Smooth muscle cell (in vitro differentiated cells): ENCODE measurements at regions not wholly inside any gene's neighbourhood (a gene's known extent, or its start where the extent isn't known, plus 50 kb on each side); places are given as distances from the start of the nearest gene placed in this dataset.
A peak's percentile ranks its signal among the peaks of the same experiment; 100 is the strongest.

ENCODE experiments used
- DNase-seq: peaks from one replicate; lab custom pipeline; 2025; ENCODE audit not compliant: unreplicated experiment; lab: John Stamatoyannopoulos, UW
- H2AFZ ChIP-seq: fragments of 200-600 bp; sonication (generic); 2 replicates; pipeline ENCODE4 v1.6.0; 2016; ENCODE audit warnings: antibody characterized with exemption, low read depth, mild to moderate bottlenecking
- H3F3A ChIP-seq: fragments of 200-600 bp; sonication (generic); 2 replicates; pipeline ENCODE4 v1.6.0; 2017; ENCODE audit warnings: antibody characterized with exemption, low read depth
- H3K27ac ChIP-seq: fragments of 200-600 bp; sonication (generic); 2 replicates; pipeline ENCODE4 v1.5.1; 2016; ENCODE audit warnings: low read depth, mild to moderate bottlenecking
- H3K27me3 ChIP-seq: fragments of 200-600 bp; sonication (generic); 2 replicates; pipeline ENCODE4 v1.6.1; 2016; ENCODE audit warnings: low read depth, mild to moderate bottlenecking
- H3K36me3 ChIP-seq: fragments of 200-600 bp; sonication (generic); 2 replicates; pipeline ENCODE4 v1.5.1; 2016; ENCODE audit warnings: low read depth
- H3K4me1 ChIP-seq: fragments of 200-600 bp; sonication (generic); 2 replicates; pipeline ENCODE4 v1.5.1; 2016; ENCODE audit warnings: low read depth
- H3K4me2 ChIP-seq: fragments of 200-600 bp; sonication (generic); 2 replicates; pipeline ENCODE4 v1.6.0; 2016; ENCODE audit warnings: mild to moderate bottlenecking
- H3K4me3 ChIP-seq: fragments of 200-600 bp; sonication (generic); 2 replicates; pipeline ENCODE4 v1.5.1; 2016; ENCODE audit warnings: mild to moderate bottlenecking
- H3K79me2 ChIP-seq: fragments of 200-600 bp; sonication (generic); 2 replicates; pipeline ENCODE4 v1.6.0; 2016; ENCODE audit warnings: low read depth, mild to moderate bottlenecking
- H3K9ac ChIP-seq: fragments of 200-600 bp; sonication (generic); 2 replicates; pipeline ENCODE4 v1.6.0; 2016; ENCODE audit warnings: low read depth
- H3K9me3 ChIP-seq: fragments of 200-600 bp; sonication (generic); replicated peaks from 2 replicates; pipeline ENCODE4 v1.5.1; 2016; ENCODE audit warnings: low read depth
- H4K20me1 ChIP-seq: fragments of 200-600 bp; sonication (generic); 2 replicates; pipeline ENCODE4 v1.6.0; 2016; ENCODE audit warnings: low read depth
- WGBS: methylation state at CpG from one replicate; pipeline ENCODE4 v1.1.7; 2016; ENCODE audit warnings: low lambda C conversion rate; 5-methylcytosine and 5-hydroxymethylcytosine counted together
- TF ChIP-seq, protein P1 (sequence below): fragments of 200-600 bp; sonication (generic); IDR thresholded peaks from 2 replicates; pipeline ENCODE4 v1.5.1; 2017; ENCODE audit warnings: borderline replicate concordance, mild to moderate bottlenecking, antibody characterized with exemption; ENCODE audit not compliant: insufficient read depth, poor library complexity, severe bottlenecking

DNA sequence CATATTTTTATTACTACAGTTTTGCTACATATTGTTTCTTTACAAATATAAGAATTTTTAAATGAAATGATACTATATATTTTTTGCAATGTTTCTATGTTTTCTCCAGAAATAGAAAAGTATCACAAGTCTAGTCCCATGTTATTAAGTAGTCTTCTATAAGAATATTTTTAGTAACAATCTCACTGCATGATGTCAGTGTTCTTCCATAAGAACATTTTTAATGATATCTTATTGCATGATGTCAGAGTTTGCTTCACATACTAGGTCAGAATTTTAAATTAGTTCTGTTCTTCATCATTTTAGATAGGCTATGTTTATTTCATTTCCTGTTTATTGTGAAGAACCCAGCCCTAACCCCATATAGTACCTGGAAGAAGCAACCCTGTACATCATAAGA lies 265.3 kb upstream of the IL12A start:
- no peaks in the 10 kb centered on the region for H3K79me2 ChIP-seq
- H4K20me1 ChIP-seq = no peaks in the 10 kb centered on the region
- no peak for DNase-seq
- H3F3A ChIP-seq = no peaks in the 10 kb centered on the region
- no peak overlapping the region for H3K27ac ChIP-seq
- H2AFZ ChIP-seq = no peak overlapping the region
- H3K36me3 ChIP-seq = no peaks in the 10 kb centered on the region
- peaks cover 7% of the 10 kb centered on the region for H3K4me1 ChIP-seq
- H3K9ac ChIP-seq = no peak overlapping the region
- H3K27me3 ChIP-seq = no peaks in the 10 kb centered on the region
- H3K4me3 ChIP-seq = no peak overlapping the region
- no peak overlapping the region for H3K4me2 ChIP-seq
- TF ChIP-seq, protein P1, sequence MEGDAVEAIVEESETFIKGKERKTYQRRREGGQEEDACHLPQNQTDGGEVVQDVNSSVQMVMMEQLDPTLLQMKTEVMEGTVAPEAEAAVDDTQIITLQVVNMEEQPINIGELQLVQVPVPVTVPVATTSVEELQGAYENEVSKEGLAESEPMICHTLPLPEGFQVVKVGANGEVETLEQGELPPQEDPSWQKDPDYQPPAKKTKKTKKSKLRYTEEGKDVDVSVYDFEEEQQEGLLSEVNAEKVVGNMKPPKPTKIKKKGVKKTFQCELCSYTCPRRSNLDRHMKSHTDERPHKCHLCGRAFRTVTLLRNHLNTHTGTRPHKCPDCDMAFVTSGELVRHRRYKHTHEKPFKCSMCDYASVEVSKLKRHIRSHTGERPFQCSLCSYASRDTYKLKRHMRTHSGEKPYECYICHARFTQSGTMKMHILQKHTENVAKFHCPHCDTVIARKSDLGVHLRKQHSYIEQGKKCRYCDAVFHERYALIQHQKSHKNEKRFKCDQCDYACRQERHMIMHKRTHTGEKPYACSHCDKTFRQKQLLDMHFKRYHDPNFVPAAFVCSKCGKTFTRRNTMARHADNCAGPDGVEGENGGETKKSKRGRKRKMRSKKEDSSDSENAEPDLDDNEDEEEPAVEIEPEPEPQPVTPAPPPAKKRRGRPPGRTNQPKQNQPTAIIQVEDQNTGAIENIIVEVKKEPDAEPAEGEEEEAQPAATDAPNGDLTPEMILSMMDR = no peak
- H3K9me3 ChIP-seq = no peaks in the 10 kb centered on the region

DNA sequence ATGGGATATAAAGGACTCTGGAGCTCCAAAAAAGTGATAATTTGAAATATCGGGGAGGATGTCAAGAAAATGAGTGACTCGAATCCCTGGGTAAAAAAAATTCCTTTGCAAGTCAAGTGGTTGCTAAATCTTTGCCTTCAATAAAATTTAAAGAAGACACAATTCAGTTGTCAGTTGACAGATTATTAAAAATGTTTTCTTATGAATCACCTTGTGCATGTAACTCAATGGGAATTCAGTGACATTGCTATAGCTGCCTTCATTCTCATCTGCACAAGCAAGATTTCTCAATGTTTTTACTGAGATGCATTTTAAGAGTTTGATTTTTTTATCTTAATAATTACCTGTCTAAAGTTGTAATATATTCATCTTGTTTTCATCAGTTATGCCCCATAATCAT lies 264.0 kb upstream of the IL12A start:
- H3K4me2 ChIP-seq = no peak overlapping the region
- H4K20me1 ChIP-seq = no peaks in the 10 kb centered on the region
- no peak overlapping the region for H2AFZ ChIP-seq
- 79% methylated on average over 2 of the region's 2 CpGs for WGBS
- H3K9me3 ChIP-seq = no peaks in the 10 kb centered on the region
- peaks cover 7% of the 10 kb centered on the region for H3K4me1 ChIP-seq
- H3K79me2 ChIP-seq = no peaks in the 10 kb centered on the region
- no peak overlapping the region for H3K9ac ChIP-seq
- H3K4me3 ChIP-seq = no peak overlapping the region
- H3F3A ChIP-seq = no peaks in the 10 kb centered on the region
- DNase-seq = no peak
- no peaks in the 10 kb centered on the region for H3K27me3 ChIP-seq
- no peaks in the 10 kb centered on the region for H3K36me3 ChIP-seq
- TF ChIP-seq, protein P1 = no peak
- no peak overlapping the region for H3K27ac ChIP-seq

DNA sequence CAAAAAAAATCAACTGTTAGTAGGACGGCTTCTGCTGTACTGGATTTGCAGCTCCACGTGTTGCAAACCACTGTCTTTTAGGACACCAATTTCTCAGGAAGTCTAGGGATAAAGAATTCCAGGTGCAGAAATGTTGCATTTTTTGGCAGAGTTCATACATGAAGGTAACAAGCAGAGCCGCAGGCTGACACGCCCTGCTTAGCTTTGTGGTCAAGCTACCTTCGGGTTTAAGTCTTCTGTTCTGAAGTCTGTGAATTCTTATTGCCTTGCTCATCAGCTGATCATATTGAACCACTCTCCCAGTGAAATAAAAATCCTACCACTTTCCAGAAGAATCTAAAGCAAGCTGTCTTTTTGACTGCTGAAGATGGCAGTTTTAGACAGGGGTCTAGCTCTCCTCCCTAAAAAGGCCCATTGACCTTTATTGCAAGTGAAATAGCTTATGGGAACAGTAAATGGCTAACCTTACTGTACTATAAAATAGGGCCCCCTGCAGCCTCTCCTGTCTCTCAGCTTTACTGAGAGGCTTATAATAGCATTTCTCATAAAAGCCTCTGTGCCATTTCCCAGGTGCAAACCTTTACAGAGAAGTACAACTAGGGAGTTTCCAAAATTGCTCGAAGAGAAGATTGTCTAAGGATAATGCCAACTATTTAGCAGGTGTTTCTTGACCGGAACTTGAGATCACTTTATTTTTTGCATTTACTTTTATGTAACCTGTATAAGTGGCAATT lies 262.2 kb upstream of the IL12A start:
- no peak for DNase-seq
- TF ChIP-seq, protein P1 = no peak

DNA sequence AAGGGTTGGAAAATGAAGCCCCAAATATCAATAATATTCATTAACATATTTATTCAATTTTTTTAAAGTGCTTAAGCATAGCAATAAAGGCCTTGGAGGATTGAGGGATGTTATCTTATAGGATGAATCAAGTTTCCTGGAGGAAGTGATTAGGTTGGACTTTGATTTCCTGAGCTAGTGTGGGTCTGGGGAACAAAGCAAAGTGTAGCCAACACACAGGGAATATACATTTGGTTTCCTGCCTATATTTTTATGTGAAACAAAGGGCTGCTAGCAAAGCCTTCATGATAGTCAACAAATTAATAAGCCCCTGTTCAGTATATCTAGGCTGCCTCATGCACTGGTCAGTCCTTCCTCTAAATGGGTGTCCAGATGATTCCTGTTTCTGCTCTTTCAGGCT lies 261.1 kb upstream of the IL12A start:
- Histone ChIP-seq H3K4me2 (no peak overlapping the region), H3F3A (peaks cover 11% of the 10 kb centered on the region), H3K9ac (no peak overlapping the region), H3K79me2 (no peaks in the 10 kb centered on the region), H3K4me1 (peaks cover 24% of the 10 kb centered on the region), H3K27me3 (no peaks in the 10 kb centered on the region), H3K36me3 (no peaks in the 10 kb centered on the region), H2AFZ (no peak overlapping the region), H3K9me3 (no peaks in the 10 kb centered on the region), H3K4me3 (no peak overlapping the region), H3K27ac (no peak overlapping the region), H4K20me1 (no peaks in the 10 kb centered on the region)
- TF ChIP-seq, protein P1 = no peak
- DNase-seq = no peak

More for the DNA sequence above, 262.2 kb upstream of the IL12A start:
- no peaks in the 10 kb centered on the region for H3K9me3 ChIP-seq
- H3K4me2 ChIP-seq = peak overlapping the region; percentile 14
- H3K4me3 ChIP-seq = no peak overlapping the region
- no peaks in the 10 kb centered on the region for H4K20me1 ChIP-seq
- no peaks in the 10 kb centered on the region for H3K27me3 ChIP-seq
- WGBS = 64% methylated on average over 7 of the region's 7 CpGs
- peaks cover 13% of the 10 kb centered on the region for H3K4me1 ChIP-seq
- H2AFZ ChIP-seq = no peak overlapping the region
- no peak overlapping the region for H3K9ac ChIP-seq
- no peaks in the 10 kb centered on the region for H3K36me3 ChIP-seq
- H3K79me2 ChIP-seq = no peaks in the 10 kb centered on the region
- peak overlapping the region; percentile 24 for H3K27ac ChIP-seq
- H3F3A ChIP-seq = peaks cover under 1% of the 10 kb centered on the region
